ENCODE measurements at regions not wholly inside any gene's neighbourhood (a gene's known extent, or its start where the extent isn't known, plus 50 kb on each side); places are given as distances from the start of the nearest gene placed in this dataset.

DNA sequence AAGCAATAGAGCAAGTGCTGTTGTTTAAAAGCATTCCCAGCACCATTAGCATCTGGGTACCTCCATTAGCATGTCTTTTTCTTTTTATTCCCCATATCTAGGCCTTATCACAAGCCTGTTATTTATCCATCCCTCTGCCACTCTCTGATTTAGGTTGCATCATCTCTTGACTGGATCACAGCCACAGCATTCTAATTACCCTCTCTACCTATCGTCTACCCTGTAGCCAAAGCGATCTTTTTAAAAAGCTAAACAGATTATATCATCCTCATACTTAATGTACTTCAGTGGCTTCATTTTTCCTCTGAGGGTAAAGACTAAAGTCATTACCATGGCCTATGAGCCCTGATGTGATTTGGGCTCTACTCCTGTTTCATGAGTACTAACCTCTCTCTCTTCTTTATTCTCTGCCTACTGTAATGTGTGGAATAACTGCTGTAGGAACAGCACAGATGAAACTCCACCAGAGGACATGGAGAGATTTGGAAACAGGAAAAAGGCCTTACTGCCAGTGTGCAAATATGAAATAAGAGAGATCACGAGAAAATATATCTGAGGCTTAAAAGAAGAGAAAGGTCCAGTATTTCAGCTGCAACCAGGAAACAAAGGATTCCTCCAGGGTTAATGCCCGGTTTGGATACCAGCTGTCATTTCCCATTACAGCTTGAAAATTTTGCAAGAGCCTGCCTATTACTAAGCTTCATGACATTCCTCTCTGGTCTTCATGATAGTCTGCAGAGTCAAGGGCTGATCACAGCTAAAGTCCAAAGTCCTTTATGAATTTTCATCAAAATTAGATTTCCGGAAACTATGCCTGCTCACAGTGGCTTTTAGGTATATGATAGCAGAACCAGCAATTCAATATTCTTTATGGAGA is 422.5 kb upstream of the PDE3A start:
- Mint-ChIP-seq H3K4me1 (ENCODE audit: unreplicated experiment) (no peaks in the 10 kb centered on the region), H3K36me3 (ENCODE audit: low read depth, unreplicated experiment) (no peaks in the 10 kb centered on the region), H3K9me3 (ENCODE audit: unreplicated experiment) (no peaks in the 10 kb centered on the region), H3K27ac (ENCODE audit: unreplicated experiment) (no peak overlapping the region), H3K27me3 (ENCODE audit: unreplicated experiment) (no peaks in the 10 kb centered on the region), H3K4me3 (ENCODE audit: unreplicated experiment) (no peak overlapping the region)
- TF ChIP-seq CTCF (IDR thresholded peaks at IDR 0.05; ENCODE audit: unreplicated experiment) = no peak
- DNase-seq (ENCODE audit: low spot score) = no peak

DNA sequence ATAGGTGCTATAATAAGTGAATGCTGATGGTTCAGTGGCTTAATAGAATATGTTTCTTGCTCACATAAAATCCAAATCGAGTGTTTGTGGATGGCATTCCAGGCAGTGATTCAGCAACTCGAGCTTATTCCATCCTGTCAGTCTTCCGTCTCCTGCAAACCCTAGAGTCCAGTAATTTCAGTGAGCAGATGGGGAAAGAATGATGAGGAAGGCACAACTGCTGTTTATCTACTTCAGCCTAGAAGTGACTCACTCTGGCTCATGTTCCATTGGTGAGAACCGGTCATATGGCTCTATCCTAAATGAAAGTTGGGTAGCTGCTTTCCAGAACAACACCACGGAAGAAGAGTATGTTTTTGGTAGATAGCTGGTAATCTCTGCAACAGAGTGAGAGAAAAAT is 421.8 kb upstream of the PDE3A start:
- no peak for TF ChIP-seq CTCF (IDR thresholded peaks at IDR 0.05; ENCODE audit: unreplicated experiment)
- no peaks in the 10 kb centered on the region for H3K27me3 Mint-ChIP-seq (ENCODE audit: unreplicated experiment)
- DNase-seq (ENCODE audit: low spot score) = no peak
- no peak overlapping the region for H3K27ac Mint-ChIP-seq (ENCODE audit: unreplicated experiment)
- H3K36me3 Mint-ChIP-seq (ENCODE audit: low read depth, unreplicated experiment) = no peaks in the 10 kb centered on the region
- H3K9me3 Mint-ChIP-seq (ENCODE audit: unreplicated experiment) = no peaks in the 10 kb centered on the region
- H3K4me1 Mint-ChIP-seq (ENCODE audit: unreplicated experiment) = peaks cover 1% of the 10 kb centered on the region
- no peak overlapping the region for H3K4me3 Mint-ChIP-seq (ENCODE audit: unreplicated experiment)

DNA sequence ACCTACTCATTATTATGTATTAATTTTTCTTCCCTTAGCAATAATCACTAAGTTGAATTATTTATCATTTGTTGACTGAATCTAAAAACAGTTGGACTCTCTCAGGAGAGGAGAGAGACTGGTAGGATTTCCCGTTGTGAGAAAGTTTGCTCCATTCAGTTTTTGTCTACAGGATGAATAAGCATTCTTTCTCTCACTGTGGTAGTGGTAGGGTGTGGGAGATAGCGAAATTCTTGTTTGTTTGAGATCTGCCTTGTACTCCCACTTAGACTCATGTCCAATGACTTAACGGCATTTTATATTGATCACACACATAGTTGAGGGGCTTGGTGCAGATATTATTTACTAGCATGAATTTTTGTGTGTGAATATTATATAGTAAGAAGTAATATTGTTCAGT is 421.0 kb upstream of the PDE3A start:
- H3K9me3 Mint-ChIP-seq (ENCODE audit: unreplicated experiment) = no peaks in the 10 kb centered on the region
- H3K27me3 Mint-ChIP-seq (ENCODE audit: unreplicated experiment) = no peaks in the 10 kb centered on the region
- DNase-seq (ENCODE audit: low spot score) = no peak
- no peak overlapping the region for H3K27ac Mint-ChIP-seq (ENCODE audit: unreplicated experiment)
- H3K4me1 Mint-ChIP-seq (ENCODE audit: unreplicated experiment) = peaks cover 5% of the 10 kb centered on the region
- H3K4me3 Mint-ChIP-seq (ENCODE audit: unreplicated experiment) = no peak overlapping the region
- H3K36me3 Mint-ChIP-seq (ENCODE audit: low read depth, unreplicated experiment) = no peaks in the 10 kb centered on the region
- no peak for TF ChIP-seq CTCF (IDR thresholded peaks at IDR 0.05; ENCODE audit: unreplicated experiment)

GRCh38 chr12:19951664-19952063 is 416.7 kb upstream of the PDE3A start:
- Mint-ChIP-seq H3K9me3 (ENCODE audit: unreplicated experiment) (no peaks in the 10 kb centered on the region), H3K4me1 (ENCODE audit: unreplicated experiment) (peaks cover 5% of the 10 kb centered on the region), H3K27me3 (ENCODE audit: unreplicated experiment) (no peaks in the 10 kb centered on the region), H3K4me3 (ENCODE audit: unreplicated experiment) (no peak overlapping the region), H3K27ac (ENCODE audit: unreplicated experiment) (no peak overlapping the region), H3K36me3 (ENCODE audit: low read depth, unreplicated experiment) (no peaks in the 10 kb centered on the region)
- TF ChIP-seq CTCF (IDR thresholded peaks at IDR 0.05; ENCODE audit: unreplicated experiment) = no peak
- DNase-seq (ENCODE audit: low spot score) = no peak

DNA sequence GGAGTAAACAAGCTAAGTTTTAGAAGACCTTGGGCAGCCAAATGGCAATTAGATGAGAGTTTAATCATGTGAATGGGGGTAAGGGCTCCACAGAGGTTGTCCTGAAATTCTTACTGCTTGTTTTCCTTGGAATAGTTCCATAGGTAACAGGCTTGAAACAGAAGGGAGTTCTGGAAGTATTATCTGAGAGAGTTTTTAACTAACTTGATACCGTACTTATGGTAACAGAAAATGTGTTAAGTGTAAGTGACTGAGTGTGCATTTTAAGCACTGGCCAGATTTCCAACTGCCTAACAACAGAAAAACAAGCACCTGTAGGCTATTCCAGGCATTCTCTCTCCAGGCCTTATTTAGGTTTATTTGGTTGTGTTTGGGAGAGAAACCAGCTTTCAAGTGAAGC is 414.6 kb upstream of the PDE3A start:
- Mint-ChIP-seq H3K4me1 (ENCODE audit: unreplicated experiment) (peaks cover 5% of the 10 kb centered on the region), H3K4me3 (ENCODE audit: unreplicated experiment) (no peak overlapping the region), H3K27me3 (ENCODE audit: unreplicated experiment) (no peaks in the 10 kb centered on the region), H3K27ac (ENCODE audit: unreplicated experiment) (no peak overlapping the region), H3K9me3 (ENCODE audit: unreplicated experiment) (no peaks in the 10 kb centered on the region), H3K36me3 (ENCODE audit: low read depth, unreplicated experiment) (no peaks in the 10 kb centered on the region)
- no peak for TF ChIP-seq CTCF (IDR thresholded peaks at IDR 0.05; ENCODE audit: unreplicated experiment)
- no peak for DNase-seq (ENCODE audit: low spot score)
